AG20443 (cell line): ENCODE measurements at regions not wholly inside any gene's neighbourhood (a gene's known extent, or its start where the extent isn't known, plus 50 kb on each side); places are given as distances from the start of the nearest gene placed in this dataset.
"Not testable (repeated sequence)": the region's sequence is repeated elsewhere in the genome, so short reads cannot be mapped to it uniquely, and the experiment has no call there.

Experiments used
- DNase-seq: peaks from one replicate; pipeline ENCODE4 v3.0.0; 2012; ENCODE audit warnings: low spot score, mixed read lengths

- not testable (repeated sequence) for DNase-seq
Observed at GRCh38 chr16:29199626-29200025, 206.9 kb downstream of the NPIPB11 start.

GRCh38 chr16:29198731-29199521 is 207.6 kb downstream of the NPIPB11 start:
- DNase-seq, result no peak

GRCh38 chr16:29198231-29198630 is 208.3 kb downstream of the NPIPB11 start:
- no peak for DNase-seq

- not testable (repeated sequence) for DNase-seq
Observed at GRCh38 chr16:29197494-29198100, 208.9 kb downstream of the NPIPB11 start.

GRCh38 chr16:29196746-29197145 is 209.8 kb downstream of the NPIPB11 start:
- not testable (repeated sequence) for DNase-seq

- peak; percentile 52 for DNase-seq
Observed at GRCh38 chr16:29195116-29195872, 210.4 kb downstream of the LAT start.

- not testable (repeated sequence) for DNase-seq
Observed at GRCh38 chr16:29194185-29194844, 209.5 kb downstream of the LAT start.

GRCh38 chr16:29193634-29194033 is 208.8 kb downstream of the LAT start:
- not testable (repeated sequence) for DNase-seq

GRCh38 chr16:29193248-29193574 is 208.4 kb downstream of the LAT start:
- not testable (repeated sequence) for DNase-seq

GRCh38 chr16:29192329-29193247 is 207.7 kb downstream of the LAT start:
- DNase-seq, result no peak

GRCh38 chr16:29191636-29192180 is 206.9 kb downstream of the LAT start:
- not testable (repeated sequence) for DNase-seq

GRCh38 chr16:29190553-29191431 is 205.9 kb downstream of the LAT start:
- not testable (repeated sequence) for DNase-seq

- DNase-seq, result not testable (repeated sequence)
Observed at GRCh38 chr16:29188806-29189205, 204.0 kb downstream of the LAT start.

GRCh38 chr16:29186306-29187220 is 201.7 kb downstream of the LAT start:
- not testable (repeated sequence) for DNase-seq

- not testable (repeated sequence) for DNase-seq
Observed at GRCh38 chr16:29185872-29186271, 201.0 kb downstream of the LAT start.

GRCh38 chr16:29184738-29185438 is 200.0 kb downstream of the LAT start:
- peak; percentile 72 for DNase-seq

- DNase-seq, result not testable (repeated sequence)
Observed at GRCh38 chr16:29182940-29183868, 198.4 kb downstream of the LAT start.
